Endothelial cell of umbilical vein (primary cell): ENCODE measurements at regions not wholly inside any gene's neighbourhood (a gene's known extent, or its start where the extent isn't known, plus 50 kb on each side); places are given as distances from the start of the nearest gene placed in this dataset.

ENCODE experiments used
- BruUV-seq: library from RNA; stranded (reverse); fragments of 400-500 nt; replicated peaks from 2 replicates; lab custom pipeline; 2021; lab: Mats Ljungman, UMichigan
- CTCF ChIA-PET: fragments of 300-600, 350-600 bp; sonication (Branson Sonifier 250); formaldehyde crosslinking; loops from one replicate; lab custom pipeline; 2021; ENCODE audit warnings: antibody characterized with exemption, inconsistent platforms; lab: Charles Lee
- POLR2A ChIA-PET: fragments of 300-600, 350-600 bp; sonication (Branson Sonifier 250); formaldehyde crosslinking; loops from one replicate; lab custom pipeline; 2021; ENCODE audit warnings: antibody characterized with exemption, inconsistent platforms; lab: Charles Lee
- DNase-seq: peaks from one replicate; pipeline ENCODE4 v3.0.0-alpha.2; 2011; ENCODE audit warnings: low read depth, low spot score
- FAIRE-seq: peaks from 2 replicates; lab custom pipeline; 2011; peaks lifted over from hg19 to GRCh38; lab: Jason Lieb, UNC
- H2AFZ ChIP-seq: 2 replicates; pipeline ENCODE4 v1.6.0; 2012; ENCODE audit warnings: low read depth, low read length, control low read depth, inconsistent platforms
- H3K27ac ChIP-seq: 2 replicates; pipeline ENCODE4 v1.5.1; 2011; ENCODE audit warnings: low read depth, mild to moderate bottlenecking, control low read depth, low read length, moderate library complexity; ENCODE audit not compliant: insufficient read depth
- H3K27me3 ChIP-seq, 2 experiments: 2 replicates each; pipeline versions ENCODE4 v1.6.0 to v1.6.1; 2011; ENCODE audit warnings: low read length in 2 of 2, mixed read lengths in 1 of 2; ENCODE audit not compliant: control insufficient read depth in 2 of 2, insufficient read depth in 2 of 2
- H3K36me3 ChIP-seq, 2 experiments: 2 replicates in 1 of 2; 3 replicates in 1 of 2; pipeline ENCODE4 v1.5.1; 2011; ENCODE audit warnings: low read length in 2 of 2, mild to moderate bottlenecking in 1 of 2, moderate library complexity in 1 of 2; ENCODE audit not compliant: control insufficient read depth in 2 of 2, insufficient read depth in 2 of 2; ENCODE audit errors: extremely low read depth in 1 of 2
- H3K4me1 ChIP-seq: 3 replicates; pipeline ENCODE4 v1.5.1; 2011; ENCODE audit warnings: mild to moderate bottlenecking, low read length; ENCODE audit not compliant: control insufficient read depth, insufficient read depth; ENCODE audit errors: extremely low read depth
- H3K4me2 ChIP-seq: 2 replicates; pipeline ENCODE4 v1.6.1; 2011; ENCODE audit warnings: low read length, control low read depth, mixed read lengths; ENCODE audit not compliant: insufficient read depth
- H3K4me3 ChIP-seq, 3 experiments: fragments of 200-600 bp in 1 of 3; sonication (generic), shearing (Covaris generic) in 1 of 3; replicated peaks in 1 of 3; 2 replicates each; pipeline ENCODE4 v1.5.1; 2011 to 2016; ENCODE audit warnings: control low read depth in 3 of 3, low read length in 3 of 3, mild to moderate bottlenecking in 2 of 3, inconsistent platforms in 1 of 3, low read depth in 1 of 3, moderate library complexity in 1 of 3; ENCODE audit not compliant: insufficient read depth in 1 of 3
- H3K79me2 ChIP-seq: 2 replicates; pipeline ENCODE4 v1.6.0; 2012; ENCODE audit warnings: low read length, inconsistent platforms; ENCODE audit not compliant: control insufficient read depth, insufficient read depth
- H3K9ac ChIP-seq: replicated peaks from 2 replicates; pipeline ENCODE3; 2011; ENCODE audit warnings: low read length, control low read depth; ENCODE audit not compliant: insufficient read depth; ENCODE audit errors: extremely low read depth
- H3K9me1 ChIP-seq: replicated peaks from 3 replicates; pipeline ENCODE4 v1.6.0; 2011; ENCODE audit warnings: mild to moderate bottlenecking, low read length; ENCODE audit not compliant: control insufficient read depth, insufficient read depth; ENCODE audit errors: extremely low read depth
- H3K9me3 ChIP-seq: replicated peaks from 2 replicates; pipeline ENCODE4 v1.5.1; 2012; ENCODE audit warnings: low read length, inconsistent platforms; ENCODE audit not compliant: control insufficient read depth, insufficient read depth
- H4K20me1 ChIP-seq: replicated peaks from 2 replicates; pipeline ENCODE3; 2011; ENCODE audit warnings: mild to moderate bottlenecking, low read length; ENCODE audit not compliant: control insufficient read depth, insufficient read depth; ENCODE audit errors: extremely low read depth
- CTCF ChIP-seq, 2 donors: IDR thresholded peaks; 1 replicate in 1 of 2; 2 replicates in 1 of 2; pipeline ENCODE4 v1.5.1; 2011; ENCODE audit warnings: low read length in 2 of 2, mild to moderate bottlenecking in 2 of 2, moderate library complexity in 2 of 2, control low read depth in 1 of 2, inconsistent platforms in 1 of 2, low read depth in 1 of 2; ENCODE audit not compliant: insufficient read depth in 1 of 2; ENCODE audit errors: extremely low read depth in 1 of 2
- EZH2 ChIP-seq: IDR thresholded peaks from 2 replicates; pipeline ENCODE4 v1.6.1; 2012; ENCODE audit warnings: borderline replicate concordance, low read depth, mild to moderate bottlenecking, moderate library complexity, low read length, inconsistent platforms; ENCODE audit not compliant: severe bottlenecking
- FOS ChIP-seq: IDR thresholded peaks from 2 replicates; pipeline ENCODE4 v1.6.1; 2011; ENCODE audit warnings: mild to moderate bottlenecking, low read length, moderate library complexity, borderline replicate concordance; ENCODE audit not compliant: insufficient read depth
- GATA2 ChIP-seq: IDR thresholded peaks from 2 replicates; pipeline ENCODE4 v1.7.0; 2011; ENCODE audit warnings: low read depth, mild to moderate bottlenecking, moderate library complexity, mixed read lengths, low read length; ENCODE audit not compliant: insufficient read length, insufficient read depth
- JUN ChIP-seq: IDR thresholded peaks from 2 replicates; pipeline ENCODE4 v1.6.1; 2011; ENCODE audit warnings: borderline replicate concordance, low read depth; ENCODE audit not compliant: insufficient read length, insufficient read depth
- MAX ChIP-seq: IDR thresholded peaks from 2 replicates; pipeline ENCODE4 v1.6.1; 2011; ENCODE audit not compliant: insufficient read depth, insufficient read length
- MYC ChIP-seq: IDR thresholded peaks from one replicate; pipeline ENCODE4 v1.6.1; 2011; ENCODE audit warnings: mild to moderate bottlenecking, low read depth, low read length
- POLR2A ChIP-seq: IDR thresholded peaks from 2 replicates; pipeline ENCODE4 v1.6.1; 2012; ENCODE audit warnings: low read depth, mild to moderate bottlenecking, control low read depth, low read length
- POLR2AphosphoS5 ChIP-seq: IDR thresholded peaks from 2 replicates; pipeline ENCODE4 v1.6.1; 2012; ENCODE audit warnings: low read depth, mild to moderate bottlenecking, control low read depth, low read length, moderate library complexity; ENCODE audit not compliant: insufficient read depth
- dilution Hi-C: fragments of 300-500 bp; cut with MboI; formaldehyde crosslinking; loops from one replicate; pipeline ENCODE4 v1.15.0; 2019; ENCODE audit warnings: low sequenced_read_pairs; ENCODE audit not compliant: extremely low pct_ligation_motif_present
- intact Hi-C: fragments of 100-400 bp; cut with micrococcal nuclease; formaldehyde crosslinking; loops from one replicate; pipeline ENCODE4 v1.10.0; 2022

- FAIRE-seq (no peak), DNase-seq (no peak)
- ChIA-PET POLR2A (no interaction called here), CTCF (no interaction called here)
- no peak overlapping the region for H3K4me3 ChIP-seq
- H4K20me1 ChIP-seq: no peaks in the 10 kb centered on the region
- H3K36me3 ChIP-seq: no peaks in the 10 kb centered on the region
- BruUV-seq: no TSS peak
- H3K4me1 ChIP-seq: no peaks in the 10 kb centered on the region
- H3K9me1 ChIP-seq: no peaks in the 10 kb centered on the region
- intact Hi-C loops (no loop called here), dilution Hi-C loops (no loop called here)
- H3K27ac ChIP-seq: no peak overlapping the region
- no peaks in the 10 kb centered on the region for H3K79me2 ChIP-seq
- H3K27me3 ChIP-seq: no peaks in the 10 kb centered on the region
- no peaks in the 10 kb centered on the region for H3K9me3 ChIP-seq
- no peak overlapping the region for H3K9ac ChIP-seq
- H2AFZ ChIP-seq: no peak overlapping the region
- TF ChIP-seq MYC (no peak), GATA2 (no peak), EZH2 (no peak), JUN (no peak), MAX (no peak), FOS (no peak), POLR2A (no peak), CTCF (IDR thresholded peaks at IDR 0.05; ENCODE audit: extremely low read depth in 1 of 2, insufficient read depth in 1 of 2, low read depth in 1 of 2, low read length in 2 of 2) (no peak), POLR2AphosphoS5 (no peak)
- H3K4me2 ChIP-seq: no peak overlapping the region
Measured at GRCh38 chr1:29728703-29729102, 492.4 kb downstream of the PTPRU start.
